Nephron progenitor cell (in vitro differentiated cells): ENCODE measurements at regions not wholly inside any gene's neighbourhood (a gene's known extent, or its start where the extent isn't known, plus 50 kb on each side); places are given as distances from the start of the nearest gene placed in this dataset.
A peak's percentile ranks its signal among the peaks of the same experiment; 100 is the strongest.

ENCODE experiments used
- DNase-seq: peaks from one replicate; pipeline ENCODE4 v3.0.0; 2021
- H3K27ac Mint-ChIP-seq: 2 replicates; pipeline ENCODE4 v1.8.0; 2021; ENCODE audit warnings: mild to moderate bottlenecking, moderate library complexity, mixed read lengths
- H3K27me3 Mint-ChIP-seq: 2 replicates; pipeline ENCODE4 v1.8.0; 2021; ENCODE audit warnings: mild to moderate bottlenecking, low read depth, mixed read lengths; ENCODE audit not compliant: poor library complexity
- H3K36me3 Mint-ChIP-seq: 2 replicates; pipeline ENCODE4 v1.8.0; 2021; ENCODE audit warnings: low read depth, mixed read lengths
- H3K4me1 Mint-ChIP-seq: 2 replicates; pipeline ENCODE4 v1.8.0; 2021; ENCODE audit warnings: mixed read lengths
- H3K4me3 Mint-ChIP-seq: 2 replicates; pipeline ENCODE4 v1.8.0; 2021; ENCODE audit warnings: mild to moderate bottlenecking, moderate library complexity, mixed read lengths
- H3K9me3 Mint-ChIP-seq: 2 replicates; pipeline ENCODE4 v1.8.0; 2021; ENCODE audit warnings: mild to moderate bottlenecking, moderate library complexity, mixed read lengths
- TF ChIP-seq, protein P1 (sequence below): fragments of 200-600 bp; sonication (generic); IDR thresholded peaks from 2 replicates; pipeline ENCODE4 v1.5.0; 2021; ENCODE audit warnings: antibody characterized with exemption

- Mint-ChIP-seq H3K4me1 (peaks cover 47% of the 10 kb centered on the region), H3K4me3 (peak overlapping the region; percentile 83), H3K36me3 (no peaks in the 10 kb centered on the region), H3K9me3 (no peaks in the 10 kb centered on the region), H3K27me3 (peaks cover 30% of the 10 kb centered on the region), H3K27ac (no peak overlapping the region)
- DNase-seq, result peak; percentile 53
- TF ChIP-seq, protein P1, sequence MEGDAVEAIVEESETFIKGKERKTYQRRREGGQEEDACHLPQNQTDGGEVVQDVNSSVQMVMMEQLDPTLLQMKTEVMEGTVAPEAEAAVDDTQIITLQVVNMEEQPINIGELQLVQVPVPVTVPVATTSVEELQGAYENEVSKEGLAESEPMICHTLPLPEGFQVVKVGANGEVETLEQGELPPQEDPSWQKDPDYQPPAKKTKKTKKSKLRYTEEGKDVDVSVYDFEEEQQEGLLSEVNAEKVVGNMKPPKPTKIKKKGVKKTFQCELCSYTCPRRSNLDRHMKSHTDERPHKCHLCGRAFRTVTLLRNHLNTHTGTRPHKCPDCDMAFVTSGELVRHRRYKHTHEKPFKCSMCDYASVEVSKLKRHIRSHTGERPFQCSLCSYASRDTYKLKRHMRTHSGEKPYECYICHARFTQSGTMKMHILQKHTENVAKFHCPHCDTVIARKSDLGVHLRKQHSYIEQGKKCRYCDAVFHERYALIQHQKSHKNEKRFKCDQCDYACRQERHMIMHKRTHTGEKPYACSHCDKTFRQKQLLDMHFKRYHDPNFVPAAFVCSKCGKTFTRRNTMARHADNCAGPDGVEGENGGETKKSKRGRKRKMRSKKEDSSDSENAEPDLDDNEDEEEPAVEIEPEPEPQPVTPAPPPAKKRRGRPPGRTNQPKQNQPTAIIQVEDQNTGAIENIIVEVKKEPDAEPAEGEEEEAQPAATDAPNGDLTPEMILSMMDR, result no peak
These were observed 147.1 kb downstream of the ERCC6L2 start for GRCh38 chr9:96022445-96023051.

DNA sequence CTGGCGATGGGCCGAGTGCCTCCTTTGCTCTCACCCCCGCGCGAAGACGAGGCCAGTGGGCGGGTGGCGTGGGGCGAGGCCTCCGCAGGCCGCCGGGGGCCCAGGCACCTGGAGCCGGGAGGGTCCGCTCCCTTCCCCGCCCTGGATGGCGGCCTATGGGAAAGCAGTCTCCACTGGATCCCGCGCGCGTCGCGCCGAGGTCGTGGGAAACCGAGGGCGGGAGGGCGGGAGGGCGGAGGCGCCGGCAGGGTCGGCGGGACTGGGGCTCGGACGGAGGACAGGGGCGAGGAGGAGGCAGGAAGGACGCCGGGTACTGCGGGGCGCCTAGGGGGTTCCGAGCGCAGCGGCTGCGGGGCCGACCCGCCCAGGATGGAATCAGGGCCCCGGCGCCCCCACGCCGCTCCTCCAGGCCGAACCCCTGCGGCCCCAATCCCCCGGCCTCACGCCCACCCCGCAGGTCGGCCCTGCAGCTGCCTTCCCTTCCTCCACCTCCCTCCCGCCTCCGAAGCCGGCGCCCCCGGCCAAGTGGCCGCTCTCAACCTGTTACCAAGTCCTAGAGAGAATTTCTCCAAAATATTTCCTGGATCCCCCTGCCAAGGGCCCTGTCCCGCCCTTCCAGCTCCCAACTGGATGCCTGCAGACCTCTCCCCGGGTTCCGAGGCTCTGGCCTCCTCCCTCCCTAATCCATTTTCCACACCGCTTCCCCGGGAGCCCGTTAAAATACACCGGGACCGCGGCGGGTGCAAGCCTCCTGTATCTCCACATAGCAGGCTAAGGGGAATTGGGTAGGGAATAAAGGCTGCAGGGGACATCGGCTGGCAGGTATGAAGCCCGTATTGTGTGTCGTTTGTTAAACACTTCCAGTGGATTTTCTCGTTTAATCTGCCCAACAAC is 146.3 kb downstream of the ERCC6L2 start:
- Mint-ChIP-seq H3K4me1 (peaks cover 43% of the 10 kb centered on the region), H3K9me3 (no peaks in the 10 kb centered on the region), H3K4me3 (peak overlapping the region; percentile 83), H3K36me3 (peaks cover 3% of the 10 kb centered on the region), H3K27ac (no peak overlapping the region), H3K27me3 (peaks cover 28% of the 10 kb centered on the region)
- TF ChIP-seq, protein P1, result no peak
- DNase-seq, result peak; percentile 46

DNA sequence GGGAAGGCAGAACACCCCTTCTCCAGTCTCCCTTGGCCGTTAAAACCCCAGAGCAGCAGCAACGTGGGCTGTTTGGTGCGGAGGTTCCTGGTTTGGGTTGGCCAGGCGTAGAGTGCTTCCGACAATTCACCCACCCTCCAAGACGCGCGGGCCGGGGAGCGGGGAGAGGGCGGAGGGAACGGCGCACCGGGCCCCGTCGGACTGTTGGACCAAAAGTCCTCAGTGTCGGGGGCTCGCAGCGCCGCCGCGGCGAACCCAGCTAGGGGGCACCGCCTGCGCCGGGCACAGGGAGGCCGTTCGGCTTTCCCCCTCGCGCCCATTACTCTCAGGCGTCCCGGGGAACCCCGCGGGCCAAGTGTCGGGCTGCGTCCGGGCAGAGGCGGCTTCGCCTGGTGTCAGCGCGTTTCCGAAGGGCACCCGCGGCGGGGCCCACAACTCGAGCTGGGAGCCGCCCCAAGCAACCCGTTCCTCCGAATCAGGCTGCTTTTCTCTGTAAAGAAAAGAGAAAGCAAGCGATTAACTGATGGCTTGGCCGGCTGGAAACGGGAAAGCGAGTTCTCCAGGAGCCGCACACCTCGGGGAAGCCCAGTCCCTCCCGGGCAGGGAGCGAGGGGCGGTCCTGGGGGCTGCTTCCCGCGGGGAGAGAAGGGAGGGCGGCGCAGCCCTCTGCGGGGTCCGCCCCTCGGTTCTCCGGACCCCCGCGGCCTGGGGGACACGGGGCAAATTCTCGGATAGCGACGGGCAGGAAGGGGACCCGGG is 145.5 kb downstream of the ERCC6L2 start:
- Mint-ChIP-seq H3K4me3 (peak overlapping the region; percentile 80), H3K27ac (no peak overlapping the region), H3K36me3 (peaks cover 4% of the 10 kb centered on the region), H3K9me3 (no peaks in the 10 kb centered on the region), H3K27me3 (peaks cover 25% of the 10 kb centered on the region), H3K4me1 (peaks cover 37% of the 10 kb centered on the region)
- peak; percentile 64 for DNase-seq
- TF ChIP-seq, protein P1, result no peak

GRCh38 chr9:96020300-96020791 is 144.9 kb downstream of the ERCC6L2 start:
- peaks cover 4% of the 10 kb centered on the region for H3K36me3 Mint-ChIP-seq
- H3K27ac Mint-ChIP-seq, result no peak overlapping the region
- peaks cover 32% of the 10 kb centered on the region for H3K4me1 Mint-ChIP-seq
- peak overlapping the region; percentile 80 for H3K4me3 Mint-ChIP-seq
- no peaks in the 10 kb centered on the region for H3K9me3 Mint-ChIP-seq
- TF ChIP-seq, protein P1, result no peak
- no peak for DNase-seq
- peaks cover 25% of the 10 kb centered on the region for H3K27me3 Mint-ChIP-seq
